GM19467 (cell line): ENCODE measurements at regions not wholly inside any gene's neighbourhood (a gene's known extent, or its start where the extent isn't known, plus 50 kb on each side); places are given as distances from the start of the nearest gene placed in this dataset.

ENCODE experiments used
- ATAC-seq: cut with Tn5 transposase; IDR thresholded peaks from one replicate; pipeline ENCODE4 v1.9.1; 2021; ENCODE audit warnings: mild to moderate bottlenecking, moderate library complexity; ENCODE audit not compliant: unreplicated experiment

DNA sequence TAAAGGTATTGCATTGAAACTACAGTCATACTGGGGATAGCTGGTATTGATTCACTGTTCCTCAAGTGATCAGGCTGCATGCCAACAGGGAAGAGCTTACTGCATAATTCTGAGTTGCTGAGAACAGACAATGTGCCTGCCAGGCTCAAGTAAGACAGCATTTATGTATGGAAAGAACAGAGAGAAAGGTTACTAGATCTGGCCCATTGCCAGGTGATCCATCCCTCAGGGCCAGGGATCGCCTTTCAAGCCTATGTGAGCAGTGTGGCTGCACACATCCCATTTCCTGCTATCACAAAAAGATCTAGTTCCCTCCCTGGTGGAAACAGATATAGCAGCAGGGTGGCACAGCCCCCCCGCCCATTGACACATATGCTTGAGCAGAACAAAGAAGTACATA, 254.0 kb downstream of the TMA16 start:
- ATAC-seq, result no peak

DNA sequence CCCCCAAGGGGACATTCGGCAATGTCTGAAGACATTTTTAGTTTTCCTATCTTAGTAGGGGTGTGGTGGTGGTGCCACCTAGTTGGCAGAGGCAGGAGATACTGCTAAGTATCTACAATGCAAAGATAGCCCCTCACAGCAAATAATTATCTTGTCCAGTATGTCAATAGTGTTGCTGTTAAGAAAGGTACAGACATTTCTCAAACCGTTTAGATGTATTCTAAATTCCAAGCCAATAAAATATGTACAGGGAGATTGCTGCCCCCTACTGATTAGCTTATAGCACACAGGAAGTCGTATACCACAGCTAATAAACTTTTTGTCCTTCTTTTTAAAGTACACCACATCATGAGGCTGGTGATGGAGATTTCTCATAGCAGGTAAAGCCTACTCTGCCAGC, 260.5 kb downstream of the TMA16 start:
- ATAC-seq, result peak; percentile 52

DNA sequence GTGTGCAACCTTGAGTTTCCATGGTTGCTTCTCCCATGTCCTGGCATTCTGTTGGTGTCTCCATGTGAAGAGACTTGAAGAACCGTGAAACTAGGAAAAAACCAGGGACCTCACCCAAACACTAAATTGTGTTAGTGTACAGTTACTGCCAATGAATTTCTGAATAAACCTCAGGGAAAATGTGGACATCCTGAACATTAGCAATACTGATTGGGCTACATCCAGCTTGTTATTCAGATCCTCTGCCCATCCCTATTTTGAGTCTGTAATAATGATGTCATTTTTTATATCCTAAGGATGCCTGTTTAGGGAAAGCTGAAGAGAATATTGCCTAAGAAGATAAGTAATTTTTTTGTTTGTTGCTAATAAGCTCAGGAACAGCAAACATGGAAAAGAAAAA, 262.7 kb downstream of the TMA16 start:
- no peak for ATAC-seq

DNA sequence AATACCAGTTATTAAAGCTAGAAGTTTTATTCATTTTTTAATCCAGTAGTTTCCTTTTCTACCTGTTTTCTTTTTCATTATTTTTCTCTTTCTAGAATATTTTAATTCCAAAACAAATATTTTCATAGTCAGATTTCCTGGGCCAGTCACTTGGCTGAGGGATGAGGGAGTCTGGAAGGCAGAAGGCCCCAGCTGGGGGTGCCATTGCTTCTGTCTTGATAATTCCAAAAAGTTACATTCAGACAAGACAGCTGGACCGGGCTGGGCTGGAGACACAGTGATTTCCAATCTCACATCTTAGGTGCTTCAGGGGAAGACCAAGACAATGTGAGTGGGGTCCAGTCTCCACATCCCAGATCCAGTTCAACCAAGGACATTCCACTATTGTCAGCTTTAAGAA, 263.5 kb downstream of the TMA16 start:
- ATAC-seq, result no peak

DNA sequence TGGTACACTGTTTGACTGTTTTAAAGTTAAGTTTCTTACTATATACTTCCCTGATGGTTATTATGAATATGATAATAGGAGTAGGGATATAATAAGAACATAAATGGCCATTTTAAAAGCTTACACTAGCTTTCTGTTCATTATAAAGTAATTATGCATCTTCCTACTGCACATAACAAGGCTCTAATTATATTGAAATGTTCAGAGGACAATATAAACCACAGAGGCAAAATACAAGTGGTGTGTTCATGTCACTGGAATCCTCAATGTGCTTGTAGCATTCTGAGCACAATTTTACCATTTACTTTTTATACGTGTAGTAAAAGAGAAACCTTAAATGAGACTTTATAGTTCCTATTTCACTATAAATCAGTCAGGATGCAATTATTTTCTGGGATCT, 268.3 kb downstream of the TMA16 start:
- no peak for ATAC-seq

DNA sequence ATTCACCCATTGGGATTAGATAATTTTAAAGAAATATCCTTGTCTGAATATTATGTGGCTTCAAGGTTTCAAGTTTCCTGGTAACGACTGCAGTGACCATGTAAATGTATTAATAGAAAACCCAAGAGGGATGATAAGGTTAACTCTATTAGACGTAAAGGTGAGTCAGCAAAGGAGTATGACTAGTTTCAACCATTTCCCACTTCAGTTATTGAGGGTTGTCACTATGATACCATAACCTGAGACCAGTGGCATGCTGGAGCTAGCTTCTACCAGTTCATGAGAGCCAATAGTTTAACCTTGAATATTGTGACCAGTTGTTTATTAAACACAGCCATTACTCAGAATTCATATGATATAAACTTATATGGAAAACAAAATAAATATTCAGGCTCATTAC, 270.1 kb downstream of the TMA16 start:
- ATAC-seq, result no peak

DNA sequence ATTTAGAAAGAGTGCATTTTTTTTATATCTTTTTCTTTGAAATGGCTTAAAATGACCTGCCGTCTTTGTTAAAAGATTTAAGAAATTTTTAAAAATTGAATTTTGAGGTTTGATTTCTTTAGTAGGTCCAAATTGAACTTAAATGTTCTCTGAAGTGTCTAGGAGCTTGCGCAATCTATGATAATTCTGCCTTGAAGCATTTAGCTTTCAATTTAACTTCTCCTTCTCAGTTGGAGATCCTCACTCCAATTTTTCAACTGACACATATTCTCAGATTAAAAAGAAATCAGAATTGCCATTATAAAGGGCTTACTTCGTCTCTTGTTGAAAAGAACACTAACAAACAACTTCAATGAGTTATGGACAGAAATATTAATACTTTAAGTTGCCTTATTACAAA, 273.5 kb downstream of the TMA16 start:
- no peak for ATAC-seq

DNA sequence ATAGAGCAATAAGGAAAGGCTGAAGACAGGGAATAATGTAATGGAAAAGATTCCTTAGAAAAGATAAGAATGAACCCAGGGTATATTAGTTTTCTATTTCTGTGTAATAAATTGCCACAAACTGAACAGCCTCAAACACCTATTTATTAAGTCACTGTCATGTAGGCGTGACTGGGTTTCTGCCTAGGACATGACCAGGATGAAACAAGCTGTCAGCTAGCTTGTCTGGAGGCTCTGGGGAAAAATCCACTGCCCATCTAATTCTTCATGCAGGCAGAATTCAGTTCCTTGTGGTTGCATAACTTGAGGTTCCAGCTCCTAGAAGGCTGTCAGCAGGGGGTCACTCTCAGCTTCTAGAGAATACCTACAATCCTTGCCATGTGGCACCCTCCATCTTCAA, 277.7 kb downstream of the TMA16 start:
- no peak for ATAC-seq

DNA sequence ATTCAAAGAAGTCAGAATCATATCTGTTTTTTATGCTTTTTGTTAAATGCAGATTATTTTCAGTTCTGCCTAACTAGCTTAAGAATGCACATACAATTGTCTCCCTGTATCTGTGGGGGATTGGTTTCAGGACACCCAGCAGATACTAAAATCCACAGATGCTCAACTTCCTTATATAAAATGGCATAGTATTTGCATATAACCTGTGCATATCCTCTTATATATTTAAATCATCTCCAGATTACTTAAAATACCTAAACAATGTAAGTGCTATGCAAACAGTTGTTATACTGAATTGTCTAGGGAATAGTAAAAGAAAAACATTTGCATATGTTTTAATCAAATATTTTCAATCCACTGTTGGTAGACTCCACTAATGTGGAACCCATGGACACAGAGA, 279.4 kb downstream of the TMA16 start:
- ATAC-seq, result no peak

DNA sequence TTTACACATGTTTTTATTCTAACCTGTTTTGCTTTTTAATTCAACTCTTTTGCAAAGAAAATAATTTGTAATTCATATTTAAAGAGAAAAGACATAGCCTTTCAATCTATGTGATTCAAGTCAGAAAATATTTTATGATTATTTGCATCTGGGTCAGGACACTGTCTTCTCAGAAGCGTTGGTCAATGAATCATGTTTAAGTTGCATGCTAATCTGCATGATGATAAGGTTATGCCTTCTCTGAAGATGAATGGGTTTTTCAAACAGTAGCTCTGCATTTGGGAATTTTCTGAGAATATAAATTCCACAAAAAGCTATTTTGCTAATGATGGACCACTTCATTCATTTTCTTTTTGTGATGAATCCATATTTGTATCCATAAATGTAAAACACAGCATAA, 282.5 kb downstream of the TMA16 start:
- no peak for ATAC-seq

DNA sequence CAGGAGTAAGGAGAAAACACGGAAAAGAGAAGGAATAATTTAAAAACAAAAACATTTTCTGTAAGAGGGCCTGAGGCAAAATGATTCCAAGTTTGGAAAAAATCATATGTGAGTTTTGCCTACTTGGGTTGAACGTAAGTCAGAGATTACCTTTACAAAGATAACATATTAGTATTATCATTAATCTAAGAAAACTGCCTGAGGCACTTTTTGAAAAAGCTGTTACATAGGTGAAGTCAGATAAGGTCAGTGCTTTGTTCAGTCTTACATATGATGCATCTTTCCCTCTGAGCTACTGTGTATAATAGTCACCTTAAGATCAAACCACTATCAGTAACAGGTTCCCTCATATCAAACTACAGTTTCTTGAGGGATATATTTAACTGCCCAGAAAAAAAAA, 287.2 kb downstream of the TMA16 start:
- no peak for ATAC-seq

DNA sequence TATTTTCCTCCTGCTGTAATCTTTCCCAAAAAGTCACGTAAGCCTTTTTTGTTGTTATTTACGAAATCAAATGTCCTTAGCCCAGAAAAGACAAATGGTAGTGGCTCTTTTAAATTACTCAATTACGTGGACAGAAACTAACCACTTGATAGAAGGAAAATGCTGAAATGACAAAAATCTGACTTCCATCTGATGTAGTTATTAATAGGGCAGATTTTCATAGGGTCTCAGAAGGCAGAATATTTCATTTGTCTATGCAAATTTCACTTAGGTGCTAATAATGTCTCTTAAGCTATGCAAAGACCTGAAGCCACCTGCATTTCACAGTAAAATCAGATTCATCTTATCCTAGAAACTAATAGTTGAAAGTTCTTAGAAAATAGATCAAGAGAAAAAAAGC, 295.7 kb downstream of the TMA16 start:
- ATAC-seq, result no peak

DNA sequence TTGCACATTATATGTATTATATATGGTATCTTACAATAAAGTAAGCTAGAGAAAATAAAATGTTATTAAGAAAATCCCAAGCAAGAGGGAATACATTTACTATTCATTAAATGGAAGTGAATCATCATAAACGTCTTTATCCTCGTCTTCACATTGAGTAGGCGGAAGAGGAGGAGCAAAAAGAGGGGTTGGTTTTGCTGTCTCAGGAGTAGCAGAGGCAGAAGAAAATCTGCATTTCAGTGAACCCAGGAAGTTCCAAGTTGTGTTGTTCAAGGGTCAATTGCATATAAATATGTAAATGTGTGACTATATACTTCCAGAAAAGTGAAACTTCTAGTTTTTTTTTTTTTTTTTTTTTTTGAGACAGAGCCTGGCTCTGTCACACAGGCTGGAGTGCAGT, 301.4 kb downstream of the TMA16 start:
- ATAC-seq, result no peak

DNA sequence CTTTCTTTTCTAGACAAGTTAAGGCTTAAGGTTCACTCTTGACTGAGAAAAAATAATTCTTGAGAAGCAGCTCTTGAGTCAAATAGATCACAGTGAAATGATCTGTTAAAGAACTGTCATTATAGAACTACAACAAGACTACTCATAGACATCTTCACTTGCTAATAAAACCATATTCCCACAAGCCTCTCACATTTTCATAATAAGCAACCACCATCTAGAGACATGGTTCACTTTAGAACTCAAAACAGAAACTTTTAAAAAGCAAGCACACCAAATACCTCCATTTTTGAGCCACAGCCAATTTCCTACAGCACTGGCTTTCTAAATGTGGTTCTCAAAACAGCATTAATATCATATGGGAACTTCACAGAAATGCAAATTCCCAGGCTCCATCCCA, 309.5 kb downstream of the TMA16 start:
- ATAC-seq, result no peak

DNA sequence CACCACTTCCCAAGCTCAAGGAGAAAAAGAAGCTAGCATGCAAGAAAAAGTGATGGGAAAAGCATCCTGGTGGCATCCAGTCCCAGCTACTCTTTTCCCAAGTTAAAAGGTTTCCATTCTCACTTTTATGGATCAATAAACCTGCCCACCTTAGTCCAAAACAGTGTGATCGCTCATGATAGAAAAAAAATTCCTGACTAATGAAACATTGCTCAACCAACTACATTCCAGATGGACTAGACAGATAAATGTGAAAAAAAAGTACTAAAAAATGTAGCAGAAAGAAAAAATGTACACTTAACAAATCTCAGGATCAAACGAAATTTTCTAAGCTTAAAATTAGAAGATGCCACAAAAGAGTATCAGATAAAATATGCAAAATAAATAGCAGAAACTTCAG, 312.2 kb downstream of the TMA16 start:
- no peak for ATAC-seq

DNA sequence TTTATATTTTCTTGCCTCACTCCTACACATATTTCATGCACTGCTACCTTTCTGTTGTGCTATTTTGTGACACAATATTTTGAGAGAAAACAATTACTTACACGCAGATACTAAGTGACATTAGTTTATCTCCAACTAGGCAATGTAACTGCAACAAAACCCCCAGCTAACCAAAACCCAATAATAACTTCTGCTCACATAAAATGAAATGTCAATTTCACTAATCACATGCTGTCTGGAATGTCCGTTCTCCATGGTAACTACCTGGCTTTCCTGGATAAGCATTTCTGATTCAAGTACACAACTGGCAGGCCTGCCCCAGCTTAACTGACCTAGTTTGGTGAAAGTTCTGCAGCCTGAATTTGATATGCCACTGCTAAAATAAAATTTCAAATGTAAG, 313.5 kb downstream of the TMA16 start:
- ATAC-seq, result no peak

DNA sequence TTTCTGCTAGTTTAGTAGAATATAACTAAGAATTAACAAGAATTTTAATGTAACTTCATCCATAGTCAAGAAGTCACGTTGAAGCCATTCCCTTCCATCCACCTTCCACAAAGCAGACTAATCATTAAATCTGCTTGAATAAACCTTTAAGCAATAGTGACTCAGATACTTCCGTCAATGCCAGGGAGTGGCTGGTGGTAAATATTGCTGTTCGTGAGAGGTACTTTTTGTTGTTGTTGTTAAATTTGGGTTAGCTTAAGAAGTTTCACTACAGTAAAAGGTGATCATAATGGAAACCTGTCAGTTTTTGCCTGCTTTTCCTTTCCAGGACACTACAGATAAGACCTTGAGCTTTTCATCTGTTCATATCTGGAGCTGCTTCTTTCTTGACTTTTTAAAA, 316.3 kb downstream of the TMA16 start:
- peak; percentile 36 for ATAC-seq

DNA sequence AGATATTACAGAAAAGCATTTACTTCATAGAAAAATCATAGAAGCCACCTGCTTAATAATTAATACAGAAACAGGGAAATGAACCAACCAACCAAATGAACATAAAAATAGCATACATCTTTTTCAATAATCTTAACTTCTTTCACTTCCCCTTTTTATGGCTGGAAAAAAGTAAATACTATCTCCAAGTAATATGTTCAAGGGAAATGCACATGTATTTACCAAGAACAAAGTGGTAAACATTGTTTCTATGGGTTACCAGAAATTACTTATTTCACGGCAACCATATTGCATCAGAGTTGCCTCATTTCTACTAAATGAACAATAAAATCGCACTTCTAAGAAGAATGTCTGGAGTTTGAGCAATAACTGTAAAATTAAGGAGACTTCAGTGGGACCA, 321.3 kb downstream of the TMA16 start:
- ATAC-seq, result peak; percentile 72

DNA sequence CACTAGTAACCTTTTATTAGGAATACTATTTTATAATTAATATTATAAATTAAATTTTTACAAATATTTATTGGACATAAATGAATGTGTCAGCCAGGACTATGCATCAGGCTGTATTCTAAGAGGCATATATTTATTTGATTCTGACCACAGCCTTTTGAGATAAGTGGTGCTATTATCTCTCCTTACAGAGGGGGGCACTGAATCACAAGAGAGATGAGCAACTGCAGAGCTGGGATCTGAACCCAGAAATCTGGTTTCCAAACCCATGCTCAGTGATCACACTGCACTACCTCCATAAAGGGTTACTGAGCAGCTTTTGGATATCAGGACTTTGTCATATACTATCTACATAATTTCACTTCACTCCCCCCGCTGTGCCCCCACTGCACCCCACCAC, 322.0 kb downstream of the TMA16 start:
- ATAC-seq, result no peak

DNA sequence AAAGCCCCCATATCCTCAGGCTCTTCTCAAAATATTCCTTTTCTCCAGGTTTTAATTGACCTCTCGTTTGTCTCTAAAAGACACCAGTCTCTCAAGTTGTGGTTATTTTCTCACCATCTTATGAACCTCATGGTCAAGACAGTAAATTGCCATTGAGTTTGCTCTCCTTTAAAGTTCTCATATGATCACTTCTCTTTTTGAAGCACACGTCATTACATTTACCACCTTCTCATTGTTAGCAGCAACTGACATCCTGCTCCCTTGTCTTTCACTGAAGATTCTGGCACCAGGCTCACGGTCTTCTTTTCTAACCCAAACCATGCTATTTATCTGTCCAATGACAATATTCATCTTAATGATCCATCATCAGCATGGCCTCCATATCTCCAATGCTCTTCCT, 324.2 kb downstream of the TMA16 start:
- ATAC-seq, result no peak

DNA sequence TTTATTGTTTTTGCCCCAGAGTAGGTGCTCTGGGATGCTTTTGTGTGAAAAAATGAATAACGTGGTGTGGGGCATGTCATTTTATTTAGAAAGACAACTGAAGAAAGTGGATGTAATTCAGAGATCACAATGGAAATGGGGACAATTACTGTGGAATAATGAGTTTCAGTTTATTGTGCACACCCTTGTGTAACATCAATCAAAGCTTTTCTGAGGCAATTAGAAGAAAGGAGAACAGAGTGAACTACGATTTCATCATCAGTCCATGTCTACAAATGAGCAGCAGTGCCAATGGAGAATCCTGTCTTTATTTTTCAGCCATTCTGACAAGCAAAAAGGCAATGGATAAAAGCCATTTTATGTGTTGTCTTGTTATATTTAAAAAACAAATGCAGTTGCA, 339.2 kb downstream of the TMA16 start:
- ATAC-seq, result no peak

DNA sequence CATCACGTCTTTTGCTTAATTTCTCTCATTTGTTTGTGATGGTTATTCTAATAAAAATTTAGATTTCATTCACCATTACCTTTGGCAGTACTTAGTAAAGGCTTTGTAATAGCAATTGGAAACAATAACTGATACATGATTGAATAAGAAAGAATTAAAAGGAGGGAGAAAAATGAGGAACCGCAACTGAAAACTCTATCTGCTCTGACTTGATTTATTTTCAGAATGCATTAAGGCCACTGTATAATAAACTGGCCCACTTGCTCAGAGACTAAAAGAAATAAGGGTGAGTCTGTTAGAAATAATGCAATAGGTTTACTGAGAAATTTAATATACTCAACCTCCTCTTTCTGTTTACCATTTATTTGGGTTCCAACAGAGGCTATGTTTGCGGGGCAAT, 351.5 kb downstream of the TMA16 start:
- no peak for ATAC-seq

DNA sequence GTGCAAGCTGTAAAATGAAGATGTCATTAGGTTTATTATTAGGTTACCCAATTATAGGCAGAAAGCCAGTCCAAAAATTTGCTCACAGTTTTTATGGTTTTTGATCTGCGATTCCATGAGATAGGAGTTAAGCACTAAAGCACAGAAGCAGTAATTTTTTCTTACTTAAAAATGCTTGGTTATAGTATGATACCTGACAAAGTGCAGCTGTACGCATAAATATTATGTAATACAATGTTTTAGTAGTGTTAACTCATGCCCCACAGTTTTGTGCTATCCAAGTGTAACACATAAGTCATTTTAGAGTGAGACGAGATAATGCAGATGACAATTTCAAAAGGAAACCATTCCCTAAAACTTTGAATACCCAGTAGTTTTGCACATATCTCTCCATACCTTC, 357.8 kb downstream of the TMA16 start:
- no peak for ATAC-seq

DNA sequence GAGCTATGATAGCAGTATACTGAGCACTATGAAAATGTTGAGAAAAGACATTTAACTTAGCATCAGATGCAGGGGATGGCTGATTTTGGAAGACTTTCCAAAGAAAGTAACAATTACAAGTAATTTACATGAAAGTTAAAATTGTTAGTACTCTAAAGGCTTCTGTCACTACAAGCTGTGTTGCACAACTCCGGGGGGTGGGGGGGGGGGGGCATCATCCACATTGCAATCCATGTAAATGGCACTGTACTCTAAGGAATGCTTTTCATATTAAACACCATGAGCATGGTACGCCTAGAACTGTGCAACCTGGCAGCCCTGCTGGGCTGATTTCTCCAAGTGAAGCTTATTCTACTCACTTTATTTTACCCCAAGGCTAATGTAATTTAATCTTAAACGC, 363.4 kb downstream of the TMA16 start:
- ATAC-seq, result no peak
